ENCODE measurements at regions not wholly inside any gene's neighbourhood (a gene's known extent, or its start where the extent isn't known, plus 50 kb on each side); places are given as distances from the start of the nearest gene placed in this dataset.

DNA sequence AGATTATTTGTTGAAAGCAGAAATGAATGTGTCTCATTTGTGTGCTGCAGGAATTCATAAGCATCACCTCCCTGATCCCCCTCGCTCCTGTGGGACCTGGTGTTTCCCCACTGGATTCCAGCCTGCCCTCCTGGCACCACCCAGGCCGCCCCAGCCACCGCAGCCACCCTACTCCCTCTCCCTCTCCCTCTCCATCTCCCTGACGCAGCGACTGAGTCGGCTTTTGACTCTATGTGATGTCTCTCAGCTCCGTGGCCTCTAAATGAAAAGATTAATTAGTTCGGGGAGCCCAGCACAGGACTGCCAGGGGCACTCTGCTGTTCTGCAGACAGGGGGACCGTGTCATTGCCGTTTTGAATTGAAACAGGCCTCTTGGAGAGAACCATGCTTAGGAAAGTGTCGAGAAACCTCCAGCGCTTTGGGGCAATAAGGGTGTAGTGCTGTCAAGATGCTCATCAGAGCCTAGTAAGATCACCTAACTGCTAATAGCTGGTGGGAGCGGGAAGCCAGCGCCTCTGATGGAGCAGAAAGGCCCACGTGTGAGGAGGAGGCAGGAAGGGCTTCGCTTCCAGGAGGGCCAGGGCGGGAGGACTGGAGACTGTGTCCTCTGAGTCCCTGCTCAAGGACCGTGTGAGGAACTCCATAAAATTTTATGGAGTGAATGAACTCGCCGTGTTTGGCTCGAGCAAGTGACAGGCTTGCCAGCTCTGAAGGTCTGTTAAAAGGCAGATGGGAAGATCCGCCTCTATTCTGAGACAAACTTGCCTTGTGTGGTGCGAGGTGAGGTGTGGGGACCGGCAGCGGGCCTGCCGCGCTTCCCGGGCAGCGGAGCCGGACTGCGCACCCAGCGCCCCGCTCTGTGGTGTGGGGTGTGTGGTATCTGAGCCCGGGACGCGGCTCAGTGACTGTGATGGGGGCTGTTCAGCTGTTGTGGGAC lies 157.4 kb upstream of the C14orf180 start:
- TF ChIP-seq, protein P1, sequence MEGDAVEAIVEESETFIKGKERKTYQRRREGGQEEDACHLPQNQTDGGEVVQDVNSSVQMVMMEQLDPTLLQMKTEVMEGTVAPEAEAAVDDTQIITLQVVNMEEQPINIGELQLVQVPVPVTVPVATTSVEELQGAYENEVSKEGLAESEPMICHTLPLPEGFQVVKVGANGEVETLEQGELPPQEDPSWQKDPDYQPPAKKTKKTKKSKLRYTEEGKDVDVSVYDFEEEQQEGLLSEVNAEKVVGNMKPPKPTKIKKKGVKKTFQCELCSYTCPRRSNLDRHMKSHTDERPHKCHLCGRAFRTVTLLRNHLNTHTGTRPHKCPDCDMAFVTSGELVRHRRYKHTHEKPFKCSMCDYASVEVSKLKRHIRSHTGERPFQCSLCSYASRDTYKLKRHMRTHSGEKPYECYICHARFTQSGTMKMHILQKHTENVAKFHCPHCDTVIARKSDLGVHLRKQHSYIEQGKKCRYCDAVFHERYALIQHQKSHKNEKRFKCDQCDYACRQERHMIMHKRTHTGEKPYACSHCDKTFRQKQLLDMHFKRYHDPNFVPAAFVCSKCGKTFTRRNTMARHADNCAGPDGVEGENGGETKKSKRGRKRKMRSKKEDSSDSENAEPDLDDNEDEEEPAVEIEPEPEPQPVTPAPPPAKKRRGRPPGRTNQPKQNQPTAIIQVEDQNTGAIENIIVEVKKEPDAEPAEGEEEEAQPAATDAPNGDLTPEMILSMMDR (IDR thresholded peaks at IDR 0.05 in 2 of 3, conservative IDR thresholded peaks at IDR 0.05 in 1 of 3; ENCODE audit: borderline replicate concordance in 1 of 3, insufficient read depth in 1 of 3, low read depth in 2 of 3, low read length in 2 of 3): no peak
- TF ChIP-seq EGR1 (IDR thresholded peaks at IDR 0.05; ENCODE audit: low read depth): no peak
- TF ChIP-seq POLR2A (IDR thresholded peaks at IDR 0.05; ENCODE audit: borderline replicate concordance, extremely low read depth, insufficient read depth, insufficient read length): no peak
- no peak for TF ChIP-seq POLR2AphosphoS5 (IDR thresholded peaks at IDR 0.05; ENCODE audit: low read depth, low read length)
- no peak for TF ChIP-seq CEBPB (IDR thresholded peaks at IDR 0.05; ENCODE audit: low read depth)
- TF ChIP-seq, protein P2, sequence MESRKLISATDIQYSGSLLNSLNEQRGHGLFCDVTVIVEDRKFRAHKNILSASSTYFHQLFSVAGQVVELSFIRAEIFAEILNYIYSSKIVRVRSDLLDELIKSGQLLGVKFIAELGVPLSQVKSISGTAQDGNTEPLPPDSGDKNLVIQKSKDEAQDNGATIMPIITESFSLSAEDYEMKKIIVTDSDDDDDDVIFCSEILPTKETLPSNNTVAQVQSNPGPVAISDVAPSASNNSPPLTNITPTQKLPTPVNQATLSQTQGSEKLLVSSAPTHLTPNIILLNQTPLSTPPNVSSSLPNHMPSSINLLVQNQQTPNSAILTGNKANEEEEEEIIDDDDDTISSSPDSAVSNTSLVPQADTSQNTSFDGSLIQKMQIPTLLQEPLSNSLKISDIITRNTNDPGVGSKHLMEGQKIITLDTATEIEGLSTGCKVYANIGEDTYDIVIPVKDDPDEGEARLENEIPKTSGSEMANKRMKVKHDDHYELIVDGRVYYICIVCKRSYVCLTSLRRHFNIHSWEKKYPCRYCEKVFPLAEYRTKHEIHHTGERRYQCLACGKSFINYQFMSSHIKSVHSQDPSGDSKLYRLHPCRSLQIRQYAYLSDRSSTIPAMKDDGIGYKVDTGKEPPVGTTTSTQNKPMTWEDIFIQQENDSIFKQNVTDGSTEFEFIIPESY (IDR thresholded peaks at IDR 0.05; ENCODE audit: extremely low read depth, insufficient replicate concordance, low read length): no peak
- TF ChIP-seq EZH2 (IDR thresholded peaks at IDR 0.05): no peak
- TF ChIP-seq SIN3A (IDR thresholded peaks at IDR 0.05; ENCODE audit: low read depth): no peak
- no peak for TF ChIP-seq ELF1 (IDR thresholded peaks at IDR 0.05; ENCODE audit: borderline replicate concordance, low read depth)
- TF ChIP-seq, protein P3, sequence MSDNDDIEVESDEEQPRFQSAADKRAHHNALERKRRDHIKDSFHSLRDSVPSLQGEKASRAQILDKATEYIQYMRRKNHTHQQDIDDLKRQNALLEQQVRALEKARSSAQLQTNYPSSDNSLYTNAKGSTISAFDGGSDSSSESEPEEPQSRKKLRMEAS (IDR thresholded peaks at IDR 0.05): no peak
- TF ChIP-seq EZH2phosphoT487 (IDR thresholded peaks at IDR 0.05; ENCODE audit: borderline replicate concordance): no peak
- TF ChIP-seq JUND (IDR thresholded peaks at IDR 0.05): no peak
